GM12891 (cell line): ENCODE measurements at regions not wholly inside any gene's neighbourhood (a gene's known extent, or its start where the extent isn't known, plus 50 kb on each side); places are given as distances from the start of the nearest gene placed in this dataset.

Source experiments
- PAX5 ChIP-seq: IDR thresholded peaks from 2 replicates; pipeline ENCODE4 v1.6.1; 2011; ENCODE audit warnings: low read length, moderate library complexity, mild to moderate bottlenecking; ENCODE audit not compliant: insufficient read depth, severe bottlenecking
- POLR2A ChIP-seq: IDR thresholded peaks from 2 replicates; pipeline ENCODE4 v1.6.1; 2011; ENCODE audit warnings: low read depth, low read length, control low read depth
- POLR2AphosphoS5 ChIP-seq: IDR thresholded peaks from 2 replicates; pipeline ENCODE4 v1.6.1; 2011; ENCODE audit warnings: low read depth, low read length, control low read depth
- SPI1 ChIP-seq: IDR thresholded peaks from 2 replicates; pipeline ENCODE4 v1.6.1; 2011; ENCODE audit warnings: low read depth, low read length, control low read depth
- TAF1 ChIP-seq: IDR thresholded peaks from 2 replicates; pipeline ENCODE4 v1.6.1; 2011; ENCODE audit warnings: low read depth, low read length, control low read depth

- TF ChIP-seq SPI1 = no peak
- no peak for TF ChIP-seq POLR2AphosphoS5
- TF ChIP-seq POLR2A = no peak
- no peak for TF ChIP-seq TAF1
- TF ChIP-seq PAX5 = no peak
Observed at GRCh38 chr11:114915871-114916805, 237.8 kb downstream of the NXPE2 start.
